SK-N-MC (cell line): ENCODE measurements at regions not wholly inside any gene's neighbourhood (a gene's known extent, or its start where the extent isn't known, plus 50 kb on each side); places are given as distances from the start of the nearest gene placed in this dataset.
"Not testable (repeated sequence)": the region's sequence is repeated elsewhere in the genome, so short reads cannot be mapped to it uniquely, and the experiment has no call there.

Source experiments
- DNase-seq: peaks from one replicate; pipeline ENCODE4 v3.0.0-alpha.2; 2011; ENCODE audit warnings: low read depth, low spot score
- H3K27ac ChIP-seq: fragments of 200-600 bp; sonication (generic); 2 replicates; pipeline ENCODE4 v1.5.1; 2016; ENCODE audit warnings: mixed run types
- H3K36me3 ChIP-seq: fragments of 200-600 bp; sonication (generic); 2 replicates; pipeline ENCODE4 v1.6.1; 2017; ENCODE audit warnings: antibody characterized with exemption, low read length, mixed read lengths; ENCODE audit not compliant: insufficient read depth
- H3K4me3 ChIP-seq: fragments of 200-600 bp; sonication (generic); 2 replicates; pipeline ENCODE4 v1.5.1; 2016
- H3K9ac ChIP-seq: fragments of 200-600 bp; sonication (generic); 2 replicates; pipeline ENCODE4 v1.8.0; 2017; ENCODE audit warnings: mixed run types, mixed read lengths; ENCODE audit not compliant: insufficient read length
- H3K9me3 ChIP-seq: fragments of 200-600 bp; sonication (generic); 2 replicates; pipeline ENCODE4 v1.6.1; 2017; ENCODE audit warnings: low read depth, mild to moderate bottlenecking, antibody characterized with exemption, low read length, moderate library complexity, mixed read lengths
- EZH2 ChIP-seq: fragments of 200-600 bp; sonication (generic); IDR thresholded peaks from one replicate; pipeline ENCODE4 v1.6.1; 2017; ENCODE audit warnings: antibody characterized with exemption
- FOXP2 ChIP-seq: optimal IDR thresholded peaks from 2 replicates; pipeline ENCODE3; 2011; ENCODE audit warnings: mild to moderate bottlenecking, moderate library complexity; ENCODE audit not compliant: insufficient read depth; ENCODE audit errors: extremely low read length, control extremely low read depth
- POLR2AphosphoS5 ChIP-seq: IDR thresholded peaks from 2 replicates; pipeline ENCODE4 v1.6.1; 2012; ENCODE audit warnings: mild to moderate bottlenecking, low read depth, low read length, borderline replicate concordance

- not testable (repeated sequence) for H3K9me3 ChIP-seq, DNase-seq, H3K36me3 ChIP-seq, H3K9ac ChIP-seq, H3K27ac ChIP-seq, H3K4me3 ChIP-seq
Observed at GRCh38 chr5:21467544-21467943, 1385.6 kb downstream of the CDH12 start.

- H3K9ac ChIP-seq: peak overlapping the region; percentile 78
- DNase-seq, H3K27ac ChIP-seq: not testable (repeated sequence)
Observed at GRCh38 chr5:21459744-21460073, 1393.4 kb downstream of the CDH12 start.

GRCh38 chr5:21452449-21452848, 1400.7 kb downstream of the CDH12 start:
- TF ChIP-seq FOXP2: no peak
- no peak for TF ChIP-seq POLR2AphosphoS5
- no peak for TF ChIP-seq EZH2
- H3K9me3 ChIP-seq: no peaks in the 10 kb centered on the region
- no peak overlapping the region for H3K4me3 ChIP-seq
- H3K27ac ChIP-seq: no peak overlapping the region
- no peaks in the 10 kb centered on the region for H3K36me3 ChIP-seq
- no peak for DNase-seq
- no peak overlapping the region for H3K9ac ChIP-seq

More at GRCh38 chr5:21459744-21460073, 1393.4 kb downstream of the CDH12 start:
- peak overlapping the region; percentile 80 for H3K4me3 ChIP-seq
- H3K36me3 ChIP-seq, H3K9me3 ChIP-seq: not testable (repeated sequence)

- no peak for DNase-seq
- Histone ChIP-seq H3K9ac (no peak overlapping the region), H3K27ac (no peak overlapping the region), H3K9me3 (no peaks in the 10 kb centered on the region), H3K36me3 (no peaks in the 10 kb centered on the region), H3K4me3 (no peak overlapping the region)
- TF ChIP-seq POLR2AphosphoS5: no peak
- no peak for TF ChIP-seq FOXP2
- TF ChIP-seq EZH2: no peak
Observed at GRCh38 chr5:21432646-21433045, 1420.5 kb downstream of the CDH12 start.

GRCh38 chr5:21424907-21425306, 1428.2 kb downstream of the CDH12 start:
- no peaks in the 10 kb centered on the region for H3K9me3 ChIP-seq
- no peaks in the 10 kb centered on the region for H3K36me3 ChIP-seq
- H3K9ac ChIP-seq: peak overlapping the region; percentile 67
- DNase-seq: peak; percentile 97
- peak overlapping the region; percentile 97 for H3K27ac ChIP-seq
- TF ChIP-seq EZH2 (no peak), POLR2AphosphoS5 (peak; percentile 60; the same call in 1 of the 2 replicates)
- peak overlapping the region; percentile 74 for H3K4me3 ChIP-seq

- H3K27ac ChIP-seq: no peak overlapping the region
- H3K36me3 ChIP-seq: no peaks in the 10 kb centered on the region
- H3K9ac ChIP-seq: no peak overlapping the region
- no peak overlapping the region for H3K4me3 ChIP-seq
- no peaks in the 10 kb centered on the region for H3K9me3 ChIP-seq
- TF ChIP-seq FOXP2 (no peak), EZH2 (no peak), POLR2AphosphoS5 (no peak)
- DNase-seq: no peak
Observed at GRCh38 chr5:21419383-21419782, 1431.4 kb upstream of the CDH18 start.

GRCh38 chr5:21402089-21402488, 1414.1 kb upstream of the CDH18 start:
- H3K9ac ChIP-seq, DNase-seq, H3K4me3 ChIP-seq: not testable (repeated sequence)

GRCh38 chr5:21398511-21398910, 1410.5 kb upstream of the CDH18 start:
- TF ChIP-seq FOXP2: no peak
- TF ChIP-seq EZH2: no peak
- TF ChIP-seq POLR2AphosphoS5: no peak
- no peaks in the 10 kb centered on the region for H3K9me3 ChIP-seq
- H3K9ac ChIP-seq: no peak overlapping the region
- H3K27ac ChIP-seq: no peak overlapping the region
- H3K36me3 ChIP-seq: no peaks in the 10 kb centered on the region
- no peak for DNase-seq
- H3K4me3 ChIP-seq: no peak overlapping the region

More at GRCh38 chr5:21402089-21402488, 1414.1 kb upstream of the CDH18 start:
- H3K9me3 ChIP-seq, H3K27ac ChIP-seq, H3K36me3 ChIP-seq: not testable (repeated sequence)

- DNase-seq: no peak
- Histone ChIP-seq H3K27ac (no peak overlapping the region), H3K9me3 (no peaks in the 10 kb centered on the region), H3K9ac (no peak overlapping the region), H3K36me3 (no peaks in the 10 kb centered on the region), H3K4me3 (no peak overlapping the region)
- no peak for TF ChIP-seq EZH2
- TF ChIP-seq FOXP2: no peak
- no peak for TF ChIP-seq POLR2AphosphoS5
Observed at GRCh38 chr5:21397693-21398092, 1409.7 kb upstream of the CDH18 start.

GRCh38 chr5:21391506-21391905, 1403.5 kb upstream of the CDH18 start:
- DNase-seq: no peak
- TF ChIP-seq EZH2: no peak
- no peak for TF ChIP-seq POLR2AphosphoS5
- no peak for TF ChIP-seq FOXP2

GRCh38 chr5:21360754-21361153, 1372.8 kb upstream of the CDH18 start:
- not testable (repeated sequence) for H3K9me3 ChIP-seq, H3K36me3 ChIP-seq, H3K9ac ChIP-seq, DNase-seq, H3K27ac ChIP-seq, H3K4me3 ChIP-seq

More at GRCh38 chr5:21391506-21391905, 1403.5 kb upstream of the CDH18 start:
- Histone ChIP-seq H3K9me3 (no peaks in the 10 kb centered on the region), H3K36me3 (no peaks in the 10 kb centered on the region), H3K27ac (0 out of 2 replicates have a peak overlapping the region, but pooled peaks have one; percentile 45), H3K9ac (no peak overlapping the region), H3K4me3 (no peak overlapping the region)

GRCh38 chr5:21341948-21342261, 1353.9 kb upstream of the CDH18 start:
- H3K9ac ChIP-seq, H3K9me3 ChIP-seq, DNase-seq, H3K27ac ChIP-seq, H3K36me3 ChIP-seq, H3K4me3 ChIP-seq: not testable (repeated sequence)

- not testable (repeated sequence) for H3K27ac ChIP-seq, DNase-seq, H3K4me3 ChIP-seq
Observed at GRCh38 chr5:21341203-21341947, 1353.4 kb upstream of the CDH18 start.

GRCh38 chr5:21340233-21340632, 1352.2 kb upstream of the CDH18 start:
- H3K4me3 ChIP-seq, H3K27ac ChIP-seq, H3K9ac ChIP-seq, H3K36me3 ChIP-seq, H3K9me3 ChIP-seq, DNase-seq: not testable (repeated sequence)

More at GRCh38 chr5:21341203-21341947, 1353.4 kb upstream of the CDH18 start:
- not testable (repeated sequence) for H3K9ac ChIP-seq, H3K9me3 ChIP-seq, H3K36me3 ChIP-seq
